IMR-90 (cell line): ENCODE measurements at regions not wholly inside any gene's neighbourhood (a gene's known extent, or its start where the extent isn't known, plus 50 kb on each side); places are given as distances from the start of the nearest gene placed in this dataset.

Experiments used
- ATAC-seq: fragments of 200-7000 bp; cut with Tn5 transposase; 2 replicates; pipeline ENCODE4 v1.9.1; 2020; ENCODE audit warnings: low read depth, mild to moderate bottlenecking, moderate library complexity
- BruUV-seq: library from RNA; stranded (reverse); fragments of 400-500 nt; replicated peaks from 2 replicates; lab custom pipeline; 2021; lab: Mats Ljungman, UMichigan
- CTCF ChIA-PET: fragments of 300-600 bp; formaldehyde crosslinking; extraction: SDS; loops from one replicate; lab custom pipeline; 2021; ENCODE audit warnings: antibody characterized with exemption; lab: Yijun Ruan, JAX
- POLR2A ChIA-PET: fragments of 300-600 bp; sonication (Branson Sonifier 250); formaldehyde crosslinking; loops from one replicate; lab custom pipeline; 2022; ENCODE audit warnings: antibody characterized with exemption; ENCODE audit not compliant: unreplicated experiment; lab: Charles Lee
- DNase-seq: peaks from one replicate; pipeline ENCODE4 v3.0.0; 2013
- H2AFZ ChIP-seq: replicated peaks from 2 replicates; pipeline ENCODE3; 2013; ENCODE audit warnings: low read length, mild to moderate bottlenecking; ENCODE audit not compliant: poor library complexity
- H2AK5ac ChIP-seq: 2 replicates; pipeline ENCODE4 v1.6.1; 2013; ENCODE audit warnings: low read depth, low read length, inconsistent platforms
- H2AK9ac ChIP-seq: replicated peaks from 2 replicates; pipeline ENCODE3; 2013; ENCODE audit warnings: mild to moderate bottlenecking, low read depth, low read length, moderate library complexity; ENCODE audit not compliant: poor library complexity
- H2BK120ac ChIP-seq: 2 replicates; pipeline ENCODE4 v1.6.1; 2013; ENCODE audit warnings: low read depth, low read length, inconsistent platforms
- H2BK15ac ChIP-seq: 3 replicates; pipeline ENCODE4 v1.6.1; 2013; ENCODE audit warnings: low read depth, low read length, inconsistent platforms
- H2BK20ac ChIP-seq: 2 replicates; pipeline ENCODE4 v1.6.1; 2013; ENCODE audit warnings: low read depth, mild to moderate bottlenecking, inconsistent platforms, low read length, moderate library complexity
- H2BK5ac ChIP-seq: 2 replicates; pipeline ENCODE4 v1.6.1; 2013; ENCODE audit warnings: mild to moderate bottlenecking, low read depth, low read length, inconsistent platforms; ENCODE audit not compliant: poor library complexity, severe bottlenecking
- H3K14ac ChIP-seq: replicated peaks from 2 replicates; pipeline ENCODE4 v1.6.1; 2013; ENCODE audit warnings: low read depth, low read length, inconsistent platforms
- H3K18ac ChIP-seq: 2 replicates; pipeline ENCODE4 v1.6.1; 2013; ENCODE audit warnings: low read depth, low read length, control low read depth
- H3K23ac ChIP-seq: 2 replicates; pipeline ENCODE4 v1.6.1; 2013; ENCODE audit warnings: low read depth, low read length, inconsistent platforms
- H3K27ac ChIP-seq: 2 replicates; pipeline ENCODE4 v1.5.1; 2013; ENCODE audit warnings: mild to moderate bottlenecking, control low read depth, low read length; ENCODE audit not compliant: insufficient read depth
- H3K27me3 ChIP-seq: 2 replicates; pipeline ENCODE4 v1.6.1; 2013; ENCODE audit warnings: low read length; ENCODE audit not compliant: control insufficient read depth, insufficient read depth
- H3K36me3 ChIP-seq: 2 replicates; pipeline ENCODE4 v1.6.1; 2013; ENCODE audit warnings: low read length, mixed read lengths; ENCODE audit not compliant: control insufficient read depth, insufficient read depth
- H3K4ac ChIP-seq: 2 replicates; pipeline ENCODE4 v1.6.1; 2013; ENCODE audit warnings: low read depth, low read length, inconsistent platforms
- H3K4me1 ChIP-seq: 2 replicates; pipeline ENCODE4 v1.6.1; 2013; ENCODE audit warnings: low read length, mixed read lengths; ENCODE audit not compliant: control insufficient read depth, insufficient read depth
- H3K4me2 ChIP-seq: 2 replicates; pipeline ENCODE4 v1.6.1; 2013; ENCODE audit warnings: low read depth, mild to moderate bottlenecking, control low read depth, low read length, moderate library complexity
- H3K4me3 ChIP-seq: 2 replicates; pipeline ENCODE4 v1.5.1; 2013; ENCODE audit warnings: low read depth, mild to moderate bottlenecking, control low read depth, low read length, moderate library complexity; ENCODE audit not compliant: insufficient read depth
- H3K56ac ChIP-seq: 2 replicates; pipeline ENCODE4 v1.6.1; 2013; ENCODE audit warnings: low read length, inconsistent platforms; ENCODE audit not compliant: insufficient read depth; ENCODE audit errors: extremely low read depth
- H3K79me1 ChIP-seq, 2 experiments: 2 replicates each; pipeline ENCODE4 v1.6.1; 2013; ENCODE audit warnings: low read length in 2 of 2, inconsistent platforms in 1 of 2, low read depth in 1 of 2
- H3K9ac ChIP-seq: 2 replicates; pipeline ENCODE4 v1.6.1; 2013; ENCODE audit warnings: low read depth, low read length, control low read depth
- H3K9me1 ChIP-seq: 2 replicates; pipeline ENCODE4 v1.6.1; 2013; ENCODE audit warnings: low read length, inconsistent platforms; ENCODE audit not compliant: insufficient read depth
- H3K9me3 ChIP-seq: 2 replicates; pipeline ENCODE4 v1.6.1; 2013; ENCODE audit warnings: low read length; ENCODE audit not compliant: control insufficient read depth, insufficient read depth
- H4K20me1 ChIP-seq: 2 replicates; pipeline ENCODE4 v1.6.1; 2013; ENCODE audit warnings: low read length, inconsistent platforms; ENCODE audit not compliant: insufficient read depth
- H4K5ac ChIP-seq: 2 replicates; pipeline ENCODE4 v1.6.1; 2013; ENCODE audit warnings: mild to moderate bottlenecking, low read depth, low read length, control low read depth
- H4K8ac ChIP-seq, 2 experiments: 2 replicates each; pipeline ENCODE4 v1.6.1; 2013; ENCODE audit warnings: low read depth in 2 of 2, low read length in 2 of 2, control low read depth in 1 of 2, inconsistent platforms in 1 of 2
- H4K91ac ChIP-seq: 2 replicates; pipeline ENCODE4 v1.6.1; 2013; ENCODE audit warnings: low read depth, low read length, inconsistent platforms; ENCODE audit not compliant: insufficient read depth
- BHLHE40 ChIP-seq: fragments of 150-350 bp; IDR thresholded peaks from 2 replicates; pipeline ENCODE4 v1.6.1; 2016; ENCODE audit warnings: mild to moderate bottlenecking, low read depth, low read length
- CEBPB ChIP-seq: IDR thresholded peaks from 2 replicates; pipeline ENCODE4 v1.6.1; 2012; ENCODE audit warnings: low read depth, low read length, improper control_type of control experiment
- CHD1 ChIP-seq: IDR thresholded peaks from 2 replicates; pipeline ENCODE4 v1.6.1; 2012; ENCODE audit warnings: low read depth, low read length, improper control_type of control experiment
- FOS ChIP-seq: fragments of 150-350 bp; IDR thresholded peaks from 2 replicates; pipeline ENCODE4 v1.6.1; 2016; ENCODE audit warnings: low read depth, low read length
- MAFK ChIP-seq: IDR thresholded peaks from 2 replicates; pipeline ENCODE4 v1.6.1; 2012; ENCODE audit warnings: low read depth, low read length, improper control_type of control experiment
- MAZ ChIP-seq: IDR thresholded peaks from 2 replicates; pipeline ENCODE4 v1.6.1; 2012; ENCODE audit warnings: low read depth, mild to moderate bottlenecking, low read length, improper control_type of control experiment, moderate library complexity, borderline replicate concordance
- MXI1 ChIP-seq: IDR thresholded peaks from 2 replicates; pipeline ENCODE4 v1.6.1; 2012; ENCODE audit warnings: low read depth, mild to moderate bottlenecking, low read length, moderate library complexity, borderline replicate concordance
- NFE2L2 ChIP-seq: fragments of 150-350 bp; IDR thresholded peaks from 2 replicates; pipeline ENCODE4 v1.6.1; 2016; ENCODE audit warnings: low read depth, mild to moderate bottlenecking, low read length
- POLR2A ChIP-seq: IDR thresholded peaks from 2 replicates; pipeline ENCODE4 v1.6.1; 2012; ENCODE audit warnings: mild to moderate bottlenecking, low read depth, low read length
- RAD21 ChIP-seq: IDR thresholded peaks from 2 replicates; pipeline ENCODE4 v1.6.1; 2012; ENCODE audit warnings: low read length, improper control_type of control experiment
- RCOR1 ChIP-seq: IDR thresholded peaks from 2 replicates; pipeline ENCODE4 v1.6.1; 2012; ENCODE audit warnings: mild to moderate bottlenecking, low read length, improper control_type of control experiment; ENCODE audit not compliant: insufficient replicate concordance
- RFX5 ChIP-seq: IDR thresholded peaks from 2 replicates; pipeline ENCODE4 v1.8.0; 2012; ENCODE audit warnings: low read depth, mild to moderate bottlenecking, low read length, moderate library complexity
- SMC3 ChIP-seq: fragments of 150-350 bp; IDR thresholded peaks from 2 replicates; pipeline ENCODE4 v1.6.1; 2016; ENCODE audit warnings: low read depth, mild to moderate bottlenecking, antibody characterized with exemption, low read length, moderate library complexity
- WGBS, 2 experiments: methylation state at CpG; one replicate each; pipeline versions ENCODE4 v1.1.5 to v1.1.7; 2013; ENCODE audit warnings: missing lambda C conversion rate in 2 of 2; ENCODE audit not compliant: insufficient read length in 1 of 2; ENCODE audit errors: extremely low coverage in 2 of 2; 5-methylcytosine and 5-hydroxymethylcytosine counted together
- dilution Hi-C: fragments of 300-500 bp; cut with HindIII; formaldehyde crosslinking; loops from one replicate; pipeline ENCODE4 v1.14.3; 2018; ENCODE audit warnings: low sequenced_read_pairs; ENCODE audit not compliant: unreplicated experiment
- in situ Hi-C: fragments of 300-500 bp; cut with MboI; formaldehyde crosslinking; loops from 3 replicates; pipeline ENCODE4 v1.14.3; 2019; ENCODE audit warnings: low sequenced_read_pairs, inconsistent platforms, mixed read lengths
- intact Hi-C: fragments of 100-400 bp; cut with micrococcal nuclease; formaldehyde crosslinking; loops from 2 replicates; pipeline ENCODE4 v1.10.0; 2022
- TF ChIP-seq, protein P1 (sequence below): fragments of 150-350 bp; IDR thresholded peaks from 2 replicates; pipeline ENCODE4 v1.6.1; 2017; ENCODE audit warnings: mild to moderate bottlenecking, antibody characterized with exemption, low read length, low read depth
- TF ChIP-seq, protein P2 (sequence below): conservative IDR thresholded peaks from 2 replicates; pipeline ENCODE4 v1.5.1; 2012; ENCODE audit warnings: mild to moderate bottlenecking, low read depth, low read length, improper control_type of control experiment
- TF ChIP-seq, protein P3 (sequence below): fragments of 150-350 bp; IDR thresholded peaks from 2 replicates; pipeline ENCODE4 v1.6.1; 2016; ENCODE audit warnings: low read depth, mild to moderate bottlenecking, low read length, moderate library complexity, borderline replicate concordance

DNA sequence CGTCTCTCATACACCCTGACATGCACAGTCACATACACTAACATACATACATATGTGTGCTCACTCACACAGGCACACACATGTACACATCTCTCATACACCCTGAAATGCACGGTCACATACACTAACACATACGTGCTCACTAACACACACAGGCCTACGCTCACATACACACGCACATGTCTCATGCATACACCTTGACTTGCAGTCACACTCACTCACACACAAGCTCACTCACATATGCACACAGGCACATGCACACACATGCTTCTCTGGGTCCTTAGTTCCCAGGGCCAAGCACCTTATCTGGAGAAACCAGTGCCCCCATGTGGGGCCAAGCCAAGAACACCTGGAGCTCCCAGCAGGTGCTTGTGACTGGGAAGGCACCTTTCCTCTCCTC is 240.3 kb downstream of the RBFOX3 start:
- no peak overlapping the region for H3K27ac ChIP-seq
- peaks cover 12% of the 10 kb centered on the region for H3K27me3 ChIP-seq
- DNase-seq (no peak), ATAC-seq (no peak)
- H3K23ac ChIP-seq: no peak overlapping the region
- H4K91ac ChIP-seq: no peak overlapping the region
- H3K9ac ChIP-seq: no peak overlapping the region
- in situ Hi-C loops (no loop called here), intact Hi-C loops (no loop called here), dilution Hi-C loops (no loop called here)
- H2BK120ac ChIP-seq: no peak overlapping the region
- WGBS, 2 experiments: 100% methylated on average over 1 of the region's 5 CpGs; no CpG with 5 or more reads in 1 of the 2 experiments
- POLR2A ChIA-PET: no interaction called here
- H3K9me1 ChIP-seq: no peaks in the 10 kb centered on the region
- CTCF ChIA-PET: no interaction called here
- H4K20me1 ChIP-seq: no peaks in the 10 kb centered on the region
- no TSS peak for BruUV-seq
- no peak overlapping the region for H3K4me2 ChIP-seq
- no peak overlapping the region for H2AFZ ChIP-seq
- TF ChIP-seq CHD1 (no peak), CEBPB (no peak), RCOR1 (no peak), FOS (no peak), BHLHE40 (no peak), RAD21 (no peak), MAZ (no peak), SMC3 (no peak), POLR2A (no peak), NFE2L2 (no peak), RFX5 (no peak), MXI1 (no peak), MAFK (no peak)
- TF ChIP-seq, protein P1, sequence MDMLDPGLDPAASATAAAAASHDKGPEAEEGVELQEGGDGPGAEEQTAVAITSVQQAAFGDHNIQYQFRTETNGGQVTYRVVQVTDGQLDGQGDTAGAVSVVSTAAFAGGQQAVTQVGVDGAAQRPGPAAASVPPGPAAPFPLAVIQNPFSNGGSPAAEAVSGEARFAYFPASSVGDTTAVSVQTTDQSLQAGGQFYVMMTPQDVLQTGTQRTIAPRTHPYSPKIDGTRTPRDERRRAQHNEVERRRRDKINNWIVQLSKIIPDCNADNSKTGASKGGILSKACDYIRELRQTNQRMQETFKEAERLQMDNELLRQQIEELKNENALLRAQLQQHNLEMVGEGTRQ: no peak
- TF ChIP-seq, protein P2, sequence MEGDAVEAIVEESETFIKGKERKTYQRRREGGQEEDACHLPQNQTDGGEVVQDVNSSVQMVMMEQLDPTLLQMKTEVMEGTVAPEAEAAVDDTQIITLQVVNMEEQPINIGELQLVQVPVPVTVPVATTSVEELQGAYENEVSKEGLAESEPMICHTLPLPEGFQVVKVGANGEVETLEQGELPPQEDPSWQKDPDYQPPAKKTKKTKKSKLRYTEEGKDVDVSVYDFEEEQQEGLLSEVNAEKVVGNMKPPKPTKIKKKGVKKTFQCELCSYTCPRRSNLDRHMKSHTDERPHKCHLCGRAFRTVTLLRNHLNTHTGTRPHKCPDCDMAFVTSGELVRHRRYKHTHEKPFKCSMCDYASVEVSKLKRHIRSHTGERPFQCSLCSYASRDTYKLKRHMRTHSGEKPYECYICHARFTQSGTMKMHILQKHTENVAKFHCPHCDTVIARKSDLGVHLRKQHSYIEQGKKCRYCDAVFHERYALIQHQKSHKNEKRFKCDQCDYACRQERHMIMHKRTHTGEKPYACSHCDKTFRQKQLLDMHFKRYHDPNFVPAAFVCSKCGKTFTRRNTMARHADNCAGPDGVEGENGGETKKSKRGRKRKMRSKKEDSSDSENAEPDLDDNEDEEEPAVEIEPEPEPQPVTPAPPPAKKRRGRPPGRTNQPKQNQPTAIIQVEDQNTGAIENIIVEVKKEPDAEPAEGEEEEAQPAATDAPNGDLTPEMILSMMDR: no peak
- TF ChIP-seq, protein P3, sequence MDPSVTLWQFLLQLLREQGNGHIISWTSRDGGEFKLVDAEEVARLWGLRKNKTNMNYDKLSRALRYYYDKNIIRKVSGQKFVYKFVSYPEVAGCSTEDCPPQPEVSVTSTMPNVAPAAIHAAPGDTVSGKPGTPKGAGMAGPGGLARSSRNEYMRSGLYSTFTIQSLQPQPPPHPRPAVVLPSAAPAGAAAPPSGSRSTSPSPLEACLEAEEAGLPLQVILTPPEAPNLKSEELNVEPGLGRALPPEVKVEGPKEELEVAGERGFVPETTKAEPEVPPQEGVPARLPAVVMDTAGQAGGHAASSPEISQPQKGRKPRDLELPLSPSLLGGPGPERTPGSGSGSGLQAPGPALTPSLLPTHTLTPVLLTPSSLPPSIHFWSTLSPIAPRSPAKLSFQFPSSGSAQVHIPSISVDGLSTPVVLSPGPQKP: no peak
- H3K4ac ChIP-seq: no peak overlapping the region
- no peaks in the 10 kb centered on the region for H3K36me3 ChIP-seq
- no peaks in the 10 kb centered on the region for H3K79me1 ChIP-seq
- H2AK9ac ChIP-seq: no peak overlapping the region
- no peak overlapping the region for H3K14ac ChIP-seq
- H3K9me3 ChIP-seq: no peaks in the 10 kb centered on the region
- no peak overlapping the region for H2BK20ac ChIP-seq
- no peaks in the 10 kb centered on the region for H3K4me1 ChIP-seq
- H4K5ac ChIP-seq: no peak overlapping the region
- H3K56ac ChIP-seq: no peak overlapping the region
- no peak overlapping the region for H4K8ac ChIP-seq
- H3K18ac ChIP-seq: no peak overlapping the region
- H2AK5ac ChIP-seq: no peak overlapping the region
- H2BK15ac ChIP-seq: no peak overlapping the region
- H2BK5ac ChIP-seq: no peak overlapping the region
- H3K4me3 ChIP-seq: no peak overlapping the region
